Keratinocyte (primary cell): ENCODE measurements at regions not wholly inside any gene's neighbourhood (a gene's known extent, or its start where the extent isn't known, plus 50 kb on each side); places are given as distances from the start of the nearest gene placed in this dataset.

Experiments
- DNase-seq: peaks from one replicate; pipeline ENCODE4 v3.0.0-alpha.2; 2011; ENCODE audit warnings: low read depth, missing footprints, low spot score
- FAIRE-seq: peaks from 2 replicates; lab custom pipeline; 2011; peaks lifted over from hg19 to GRCh38; lab: Jason Lieb, UNC
- H2AFZ ChIP-seq: 2 replicates; pipeline ENCODE4 v1.6.0; 2012; ENCODE audit warnings: low read length, control low read depth, inconsistent platforms; ENCODE audit not compliant: control insufficient read depth
- H3K27ac ChIP-seq: 2 replicates; pipeline ENCODE4 v1.5.1; 2011; ENCODE audit warnings: low read length; ENCODE audit not compliant: control insufficient read depth, insufficient read depth
- H3K27me3 ChIP-seq: 3 replicates; pipeline ENCODE4 v1.6.0; 2011; ENCODE audit warnings: low read length; ENCODE audit not compliant: control insufficient read depth, insufficient read depth; ENCODE audit errors: extremely low read depth
- H3K36me3 ChIP-seq, 2 experiments: 2 replicates in 1 of 2; 3 replicates in 1 of 2; pipeline ENCODE4 v1.5.1; 2011; ENCODE audit warnings: low read length in 2 of 2, mild to moderate bottlenecking in 1 of 2; ENCODE audit not compliant: control insufficient read depth in 2 of 2, insufficient read depth in 2 of 2; ENCODE audit errors: extremely low read depth in 1 of 2
- H3K4me1 ChIP-seq: 3 replicates; pipeline ENCODE4 v1.5.1; 2011; ENCODE audit warnings: low read length; ENCODE audit not compliant: control insufficient read depth, insufficient read depth; ENCODE audit errors: extremely low read depth
- H3K4me2 ChIP-seq: 3 replicates; pipeline ENCODE4 v1.6.0; 2011; ENCODE audit warnings: low read depth, low read length; ENCODE audit not compliant: control insufficient read depth, insufficient read depth; ENCODE audit errors: extremely low read depth
- H3K4me3 ChIP-seq, 3 experiments: fragments of 200-600 bp in 1 of 3; sonication (generic) in 1 of 3; 2 replicates in 2 of 3; 3 replicates in 1 of 3; pipeline ENCODE4 v1.5.1; 2011 to 2016; ENCODE audit warnings: low read length in 3 of 3, mild to moderate bottlenecking in 3 of 3, control low read depth in 2 of 3, inconsistent platforms in 1 of 3, low read depth in 1 of 3, mixed read lengths in 1 of 3, mixed run types in 1 of 3, moderate library complexity in 1 of 3; ENCODE audit not compliant: control insufficient read depth in 2 of 3, insufficient read depth in 2 of 3; ENCODE audit errors: extremely low read depth in 1 of 3
- H3K79me2 ChIP-seq: 2 replicates; pipeline ENCODE4 v1.6.0; 2012; ENCODE audit warnings: low read length; ENCODE audit not compliant: control insufficient read depth, insufficient read depth
- H3K9ac ChIP-seq: 3 replicates; pipeline ENCODE4 v1.6.0; 2011; ENCODE audit warnings: low read length; ENCODE audit not compliant: control insufficient read depth, insufficient read depth; ENCODE audit errors: extremely low read depth
- H3K9me1 ChIP-seq: 3 replicates; pipeline ENCODE4 v1.6.0; 2011; ENCODE audit warnings: low read length; ENCODE audit not compliant: control insufficient read depth, insufficient read depth; ENCODE audit errors: extremely low read depth
- H3K9me3 ChIP-seq: 2 replicates; pipeline ENCODE4 v1.5.1; 2012; ENCODE audit warnings: low read depth, low read length; ENCODE audit not compliant: control insufficient read depth
- H4K20me1 ChIP-seq: 3 replicates; pipeline ENCODE4 v1.6.0; 2011; ENCODE audit warnings: low read length; ENCODE audit not compliant: control insufficient read depth, insufficient read depth; ENCODE audit errors: extremely low read depth
- CTCF ChIP-seq, 3 experiments: IDR thresholded peaks in 1 of 3; conservative IDR thresholded peaks in 1 of 3; optimal IDR thresholded peaks in 1 of 3; 2 replicates in 2 of 3; 3 replicates in 1 of 3; pipeline versions ENCODE3 to v1.5.1; 2011; ENCODE audit warnings: low read length in 3 of 3, mild to moderate bottlenecking in 3 of 3, moderate library complexity in 2 of 3, control low read depth in 1 of 3, inconsistent platforms in 1 of 3; ENCODE audit not compliant: insufficient read depth in 2 of 3; ENCODE audit errors: extremely low read depth in 1 of 3
- EZH2 ChIP-seq: IDR thresholded peaks from one replicate; pipeline ENCODE4 v1.6.1; 2012; ENCODE audit warnings: inconsistent platforms, mild to moderate bottlenecking, low read length, moderate library complexity
- dilution Hi-C: fragments of 300-500 bp; cut with MboI; formaldehyde crosslinking; loops from one replicate; pipeline ENCODE4 v1.7.0; 2020; ENCODE audit warnings: low sequenced_read_pairs; ENCODE audit not compliant: extremely low pct_ligation_motif_present

DNA sequence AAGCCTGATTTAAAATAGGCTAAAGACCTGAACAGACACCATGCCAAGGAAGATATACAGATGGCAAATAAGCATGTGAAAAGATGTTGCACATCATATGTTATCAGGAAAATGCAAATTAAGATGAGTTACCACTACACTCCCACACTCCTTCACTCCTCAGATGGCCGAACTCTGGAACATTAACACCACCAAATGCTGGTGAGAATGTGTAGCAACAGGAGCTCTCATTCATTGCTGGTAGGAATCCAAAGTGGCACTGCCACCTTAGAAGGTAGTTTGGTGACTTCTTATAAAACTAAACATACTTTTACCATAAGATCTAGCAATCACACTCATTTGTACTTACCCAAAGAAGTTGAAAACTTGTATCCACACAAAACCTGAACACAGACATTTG, 2047.3 kb downstream of the LRRC4C start:
- H3K27me3 ChIP-seq: no peaks in the 10 kb centered on the region
- H3K9me1 ChIP-seq: no peaks in the 10 kb centered on the region
- H3K9me3 ChIP-seq: no peaks in the 10 kb centered on the region
- no peaks in the 10 kb centered on the region for H4K20me1 ChIP-seq
- H3K36me3 ChIP-seq: no peaks in the 10 kb centered on the region
- no peak overlapping the region for H3K4me3 ChIP-seq
- no peak for DNase-seq
- H3K4me2 ChIP-seq: no peak overlapping the region
- H3K4me1 ChIP-seq: no peaks in the 10 kb centered on the region
- H3K9ac ChIP-seq: no peak overlapping the region
- dilution Hi-C loops: no loop called here
- FAIRE-seq: no peak
- TF ChIP-seq EZH2 (no peak), CTCF (optimal IDR thresholded peaks at IDR 0.05 in 1 of 3, IDR thresholded peaks at IDR 0.05 in 1 of 3, conservative IDR thresholded peaks at IDR 0.05 in 1 of 3; ENCODE audit: extremely low read depth in 1 of 3, insufficient read depth in 2 of 3, low read length in 3 of 3) (no peak)
- H3K27ac ChIP-seq: no peak overlapping the region
- no peak overlapping the region for H2AFZ ChIP-seq
- H3K79me2 ChIP-seq: no peaks in the 10 kb centered on the region

DNA sequence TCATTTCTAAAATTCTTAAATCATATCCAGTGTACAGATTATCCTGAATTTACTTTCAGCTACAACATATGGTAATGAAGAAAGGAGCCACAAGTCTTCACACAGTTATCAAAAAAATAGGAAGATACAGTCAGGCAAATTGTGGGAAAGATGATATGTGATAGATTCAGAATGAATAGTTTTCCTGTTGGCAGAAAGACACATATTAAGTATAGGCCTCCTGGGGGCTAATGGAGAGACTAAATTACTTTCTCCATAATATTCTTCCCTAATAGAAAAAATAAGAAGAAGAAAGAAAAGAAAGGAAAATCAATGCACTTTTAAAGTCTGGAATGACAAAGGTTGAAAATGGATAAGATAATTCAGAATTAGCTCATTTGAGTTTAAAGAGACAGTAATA, 2073.5 kb downstream of the LRRC4C start:
- H3K79me2 ChIP-seq: no peaks in the 10 kb centered on the region
- DNase-seq: no peak
- H3K9ac ChIP-seq: no peak overlapping the region
- H4K20me1 ChIP-seq: no peaks in the 10 kb centered on the region
- H3K9me1 ChIP-seq: no peaks in the 10 kb centered on the region
- H3K4me1 ChIP-seq: no peaks in the 10 kb centered on the region
- no peak overlapping the region for H3K4me2 ChIP-seq
- dilution Hi-C loops: no loop called here
- no peaks in the 10 kb centered on the region for H3K27me3 ChIP-seq
- TF ChIP-seq CTCF (optimal IDR thresholded peaks at IDR 0.05 in 1 of 3, IDR thresholded peaks at IDR 0.05 in 1 of 3, conservative IDR thresholded peaks at IDR 0.05 in 1 of 3; ENCODE audit: extremely low read depth in 1 of 3, insufficient read depth in 2 of 3, low read length in 3 of 3): no peak
- no peak for TF ChIP-seq EZH2
- H3K36me3 ChIP-seq: no peaks in the 10 kb centered on the region
- no peaks in the 10 kb centered on the region for H3K9me3 ChIP-seq
- no peak overlapping the region for H3K4me3 ChIP-seq
- FAIRE-seq: no peak
- H2AFZ ChIP-seq: no peak overlapping the region
- H3K27ac ChIP-seq: no peak overlapping the region
